OCI-LY7 (cell line): ENCODE measurements at regions not wholly inside any gene's neighbourhood (a gene's known extent, or its start where the extent isn't known, plus 50 kb on each side); places are given as distances from the start of the nearest gene placed in this dataset.

ENCODE experiments used
- BruUV-seq: library from RNA; stranded (reverse); fragments of 400-500 nt; replicated peaks from 2 replicates; lab custom pipeline; 2021; lab: Mats Ljungman, UMichigan
- CTCF ChIA-PET: fragments of 300-600 bp; sonication (Branson Sonifier 250); formaldehyde crosslinking; loops from one replicate; lab custom pipeline; 2022; ENCODE audit warnings: antibody characterized with exemption; ENCODE audit not compliant: unreplicated experiment; lab: Charles Lee
- POLR2A ChIA-PET: fragments of 300-600 bp; sonication (Branson Sonifier 250); formaldehyde crosslinking; loops from one replicate; lab custom pipeline; 2022; ENCODE audit warnings: antibody characterized with exemption; lab: Charles Lee
- DNase-seq: peaks from one replicate; pipeline ENCODE4 v3.0.0-alpha.2; 2015; ENCODE audit warnings: low spot score
- H2AFZ ChIP-seq: fragments of 200-600 bp; sonication (generic), shearing (Covaris generic); 2 replicates; pipeline ENCODE4 v1.6.1; 2014; ENCODE audit warnings: mild to moderate bottlenecking, antibody characterized with exemption, low read length, moderate library complexity
- H3K27ac ChIP-seq: fragments of 200-600 bp; sonication (generic); 2 replicates; pipeline ENCODE4 v1.5.1; 2014; ENCODE audit warnings: mixed run types, low read depth, mild to moderate bottlenecking, moderate library complexity, low read length, inconsistent platforms; ENCODE audit not compliant: poor library complexity, severe bottlenecking
- H3K36me3 ChIP-seq: fragments of 200-600 bp; sonication (generic); 2 replicates; pipeline ENCODE4 v1.6.1; 2014; ENCODE audit warnings: mild to moderate bottlenecking, antibody characterized with exemption, low read length, moderate library complexity, mixed read lengths; ENCODE audit not compliant: insufficient read depth
- H3K4me1 ChIP-seq: fragments of 200-600 bp; sonication (generic); 2 replicates; pipeline ENCODE4 v1.5.1; 2014; ENCODE audit warnings: mild to moderate bottlenecking, low read length; ENCODE audit not compliant: insufficient read depth, poor library complexity, severe bottlenecking
- H3K4me2 ChIP-seq: fragments of 200-600 bp; sonication (generic); 2 replicates; pipeline ENCODE4 v1.6.1; 2014; ENCODE audit warnings: mild to moderate bottlenecking, low read length
- H3K4me3 ChIP-seq: fragments of 200-600 bp; sonication (generic); 2 replicates; pipeline ENCODE4 v1.5.1; 2014; ENCODE audit warnings: mild to moderate bottlenecking, low read depth, low read length; ENCODE audit not compliant: poor library complexity, severe bottlenecking
- H3K79me2 ChIP-seq: fragments of 200-600 bp; sonication (generic); 2 replicates; pipeline ENCODE4 v1.6.1; 2016; ENCODE audit warnings: low read depth, mild to moderate bottlenecking, low read length, moderate library complexity, mixed read lengths; ENCODE audit not compliant: insufficient read depth
- H3K9me2 ChIP-seq: fragments of 200-600 bp; sonication (generic); 2 replicates; pipeline ENCODE4 v1.6.1; 2016; ENCODE audit warnings: mild to moderate bottlenecking, low read length, mixed read lengths; ENCODE audit not compliant: insufficient read depth
- H3K9me3 ChIP-seq: fragments of 200-600 bp; sonication (generic); 2 replicates; pipeline ENCODE4 v1.6.1; 2014; ENCODE audit warnings: mild to moderate bottlenecking, mixed run types, low read length, mixed read lengths
- H4K20me1 ChIP-seq: fragments of 200-600 bp; sonication (generic); 2 replicates; pipeline ENCODE4 v1.6.1; 2014; ENCODE audit warnings: mild to moderate bottlenecking, antibody characterized with exemption, low read length, moderate library complexity, mixed read lengths; ENCODE audit not compliant: insufficient read depth
- EZH2phosphoT487 ChIP-seq: fragments of 200-600 bp; sonication (generic); IDR thresholded peaks from 2 replicates; pipeline ENCODE4 v1.6.1; 2018; ENCODE audit warnings: low read depth, borderline replicate concordance, mild to moderate bottlenecking, mixed run types, antibody characterized with exemption, low read length, moderate library complexity, mixed read lengths
- intact Hi-C: fragments of 100-400 bp; cut with micrococcal nuclease; formaldehyde crosslinking; loops from one replicate; pipeline ENCODE4 v1.10.0; 2022; ENCODE audit not compliant: unreplicated experiment
- TF ChIP-seq, protein P1 (sequence below): fragments of 200-600 bp; sonication (generic); conservative IDR thresholded peaks from 2 replicates; pipeline ENCODE4 v1.5.1; 2014; ENCODE audit warnings: mild to moderate bottlenecking, antibody characterized with exemption, low read length, moderate library complexity, mixed read lengths

DNA sequence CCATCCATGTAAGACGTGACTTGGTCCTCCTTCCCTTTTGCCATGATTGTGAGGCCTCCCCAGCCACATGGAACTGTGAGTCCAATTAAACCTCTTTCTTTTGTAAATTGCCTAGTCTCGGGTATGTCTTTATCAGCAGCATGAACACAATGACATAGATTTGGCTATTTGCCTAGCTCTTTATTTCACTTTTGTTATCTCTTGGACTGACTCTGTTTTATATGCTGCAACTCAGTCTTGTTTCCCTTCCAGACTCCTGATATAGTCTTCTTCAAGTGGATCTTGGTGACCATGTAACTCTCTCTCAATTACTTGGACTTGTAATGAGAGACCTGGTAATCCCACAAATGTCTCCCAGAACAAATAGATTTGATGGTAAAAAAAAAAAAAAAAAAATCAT lies 627.6 kb downstream of the CCDC85A start:
- no peaks in the 10 kb centered on the region for H3K36me3 ChIP-seq
- H3K27ac ChIP-seq = no peak overlapping the region
- H3K9me3 ChIP-seq = no peaks in the 10 kb centered on the region
- intact Hi-C loops = no loop called here
- CTCF ChIA-PET = no interaction called here
- H4K20me1 ChIP-seq = no peaks in the 10 kb centered on the region
- no peak overlapping the region for H2AFZ ChIP-seq
- H3K79me2 ChIP-seq = no peaks in the 10 kb centered on the region
- no TSS peak for BruUV-seq
- no peak overlapping the region for H3K4me3 ChIP-seq
- H3K9me2 ChIP-seq = no peaks in the 10 kb centered on the region
- H3K4me1 ChIP-seq = no peaks in the 10 kb centered on the region
- DNase-seq = no peak
- no peak overlapping the region for H3K4me2 ChIP-seq
- TF ChIP-seq, protein P1, sequence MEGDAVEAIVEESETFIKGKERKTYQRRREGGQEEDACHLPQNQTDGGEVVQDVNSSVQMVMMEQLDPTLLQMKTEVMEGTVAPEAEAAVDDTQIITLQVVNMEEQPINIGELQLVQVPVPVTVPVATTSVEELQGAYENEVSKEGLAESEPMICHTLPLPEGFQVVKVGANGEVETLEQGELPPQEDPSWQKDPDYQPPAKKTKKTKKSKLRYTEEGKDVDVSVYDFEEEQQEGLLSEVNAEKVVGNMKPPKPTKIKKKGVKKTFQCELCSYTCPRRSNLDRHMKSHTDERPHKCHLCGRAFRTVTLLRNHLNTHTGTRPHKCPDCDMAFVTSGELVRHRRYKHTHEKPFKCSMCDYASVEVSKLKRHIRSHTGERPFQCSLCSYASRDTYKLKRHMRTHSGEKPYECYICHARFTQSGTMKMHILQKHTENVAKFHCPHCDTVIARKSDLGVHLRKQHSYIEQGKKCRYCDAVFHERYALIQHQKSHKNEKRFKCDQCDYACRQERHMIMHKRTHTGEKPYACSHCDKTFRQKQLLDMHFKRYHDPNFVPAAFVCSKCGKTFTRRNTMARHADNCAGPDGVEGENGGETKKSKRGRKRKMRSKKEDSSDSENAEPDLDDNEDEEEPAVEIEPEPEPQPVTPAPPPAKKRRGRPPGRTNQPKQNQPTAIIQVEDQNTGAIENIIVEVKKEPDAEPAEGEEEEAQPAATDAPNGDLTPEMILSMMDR = no peak
- TF ChIP-seq EZH2phosphoT487 = no peak
- POLR2A ChIA-PET = interaction anchor here (0.7 kb wide), 1 partner anchor 14 kb away, joined by 3 read pairs; no protein-coding TSS in a partner anchor

DNA sequence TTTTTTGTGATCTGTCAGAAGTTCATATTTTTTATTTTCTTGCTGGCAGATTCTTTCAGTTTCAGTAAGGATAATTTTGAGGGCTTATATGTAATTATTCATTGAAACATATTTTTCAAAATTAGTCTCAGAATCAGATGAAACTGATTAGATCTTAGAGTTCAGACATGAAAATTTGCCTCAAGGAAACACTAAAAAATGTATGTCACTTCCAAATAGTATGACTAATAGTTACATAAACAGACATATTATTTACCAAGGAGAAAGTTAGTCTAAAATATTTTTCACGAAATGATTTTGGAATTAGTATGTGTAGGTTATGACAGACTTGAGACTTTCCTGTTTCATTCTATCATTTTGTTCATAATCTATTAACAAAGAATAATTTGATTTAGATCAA lies 628.6 kb downstream of the CCDC85A start:
- no peaks in the 10 kb centered on the region for H3K79me2 ChIP-seq
- H4K20me1 ChIP-seq = no peaks in the 10 kb centered on the region
- no peak overlapping the region for H3K27ac ChIP-seq
- H2AFZ ChIP-seq = no peak overlapping the region
- intact Hi-C loops = no loop called here
- ChIA-PET POLR2A (no interaction called here), CTCF (no interaction called here)
- H3K4me3 ChIP-seq = no peak overlapping the region
- H3K4me1 ChIP-seq = no peaks in the 10 kb centered on the region
- DNase-seq = no peak
- BruUV-seq = no TSS peak
- H3K9me2 ChIP-seq = no peaks in the 10 kb centered on the region
- H3K4me2 ChIP-seq = no peak overlapping the region
- TF ChIP-seq, protein P1 = no peak
- TF ChIP-seq EZH2phosphoT487 = no peak
- no peaks in the 10 kb centered on the region for H3K9me3 ChIP-seq
- H3K36me3 ChIP-seq = no peaks in the 10 kb centered on the region

DNA sequence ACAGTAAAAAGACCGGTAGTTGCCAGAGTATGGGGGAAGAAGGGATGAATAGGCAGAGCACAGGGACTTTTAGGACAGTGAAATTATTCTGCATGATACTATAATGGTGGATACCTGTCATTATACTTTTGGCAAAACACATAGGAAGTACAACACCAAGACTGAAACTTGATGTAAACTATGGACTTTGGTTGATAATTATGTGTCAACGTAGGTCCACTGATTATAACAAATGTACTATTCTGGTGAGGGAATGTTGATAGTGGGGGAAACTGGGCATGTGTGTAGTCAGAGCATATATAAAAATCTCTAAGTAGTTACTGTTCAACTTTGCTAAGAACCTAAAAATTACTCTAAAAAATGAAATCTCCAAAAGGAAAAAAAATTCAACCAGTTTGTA lies 629.7 kb downstream of the CCDC85A start:
- DNase-seq = no peak
- Histone ChIP-seq H4K20me1 (no peaks in the 10 kb centered on the region), H3K27ac (no peak overlapping the region), H2AFZ (no peak overlapping the region), H3K4me1 (no peaks in the 10 kb centered on the region), H3K9me2 (no peaks in the 10 kb centered on the region), H3K9me3 (no peaks in the 10 kb centered on the region), H3K79me2 (no peaks in the 10 kb centered on the region), H3K4me2 (no peak overlapping the region), H3K36me3 (no peaks in the 10 kb centered on the region), H3K4me3 (no peak overlapping the region)
- BruUV-seq = no TSS peak
- CTCF ChIA-PET = no interaction called here
- POLR2A ChIA-PET = interaction anchor here (0.6 kb wide), 1 partner anchor 142 kb away, joined by 3 read pairs; no protein-coding TSS in a partner anchor
- TF ChIP-seq, protein P1 = no peak
- TF ChIP-seq EZH2phosphoT487 = no peak
- intact Hi-C loops = no loop called here
